ENCODE measurements at regions not wholly inside any gene's neighbourhood (a gene's known extent, or its start where the extent isn't known, plus 50 kb on each side); places are given as distances from the start of the nearest gene placed in this dataset.

- H3K27me3 ChIP-seq, result no peaks in the 10 kb centered on the region
- H3K4me3 ChIP-seq (ENCODE audit: low read depth, low read length), result no peak overlapping the region
- no peak for TF ChIP-seq CTCF (IDR thresholded peaks at IDR 0.05; ENCODE audit: low read depth, low read length)
- H3K4me1 ChIP-seq, result no peaks in the 10 kb centered on the region
- H3K9me3 ChIP-seq, result no peaks in the 10 kb centered on the region
- no peaks in the 10 kb centered on the region for H3K36me3 ChIP-seq
- no peak for DNase-seq
Observed at GRCh38 chr6:19949155-19949554, 112.0 kb downstream of the ID4 start.

DNA sequence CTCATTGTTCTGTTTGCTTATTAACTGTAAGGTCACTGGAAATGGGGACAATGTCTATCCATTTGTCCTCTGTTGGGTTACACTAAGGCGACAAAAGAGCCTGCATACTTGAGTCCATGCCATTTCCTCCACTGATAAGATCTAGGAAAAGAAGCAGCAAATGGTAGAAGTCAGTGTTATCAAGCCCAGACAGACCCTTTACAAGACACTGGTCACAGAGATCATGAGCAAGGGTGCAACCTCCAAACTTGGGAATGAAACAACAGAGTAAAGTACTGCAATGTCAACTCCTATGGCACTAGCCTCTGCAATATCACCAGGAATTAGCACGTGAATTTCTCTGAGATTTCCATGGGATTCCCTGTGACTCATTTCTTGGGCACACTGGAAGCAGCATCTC, 126.9 kb downstream of the ID4 start:
- no peak for DNase-seq
- Histone ChIP-seq H3K9me3 (no peaks in the 10 kb centered on the region), H3K4me3 (ENCODE audit: low read depth, low read length) (no peak overlapping the region), H3K4me1 (no peaks in the 10 kb centered on the region), H3K27me3 (no peaks in the 10 kb centered on the region), H3K36me3 (no peaks in the 10 kb centered on the region)
- TF ChIP-seq CTCF (IDR thresholded peaks at IDR 0.05; ENCODE audit: low read depth, low read length), result no peak

GRCh38 chr6:19968201-19968600, 131.0 kb downstream of the ID4 start:
- no peak for TF ChIP-seq CTCF (IDR thresholded peaks at IDR 0.05; ENCODE audit: low read depth, low read length)
- Histone ChIP-seq H3K4me3 (ENCODE audit: low read depth, low read length) (no peak overlapping the region), H3K36me3 (no peaks in the 10 kb centered on the region), H3K9me3 (no peaks in the 10 kb centered on the region), H3K4me1 (no peaks in the 10 kb centered on the region), H3K27me3 (no peaks in the 10 kb centered on the region)
- no peak for DNase-seq

DNA sequence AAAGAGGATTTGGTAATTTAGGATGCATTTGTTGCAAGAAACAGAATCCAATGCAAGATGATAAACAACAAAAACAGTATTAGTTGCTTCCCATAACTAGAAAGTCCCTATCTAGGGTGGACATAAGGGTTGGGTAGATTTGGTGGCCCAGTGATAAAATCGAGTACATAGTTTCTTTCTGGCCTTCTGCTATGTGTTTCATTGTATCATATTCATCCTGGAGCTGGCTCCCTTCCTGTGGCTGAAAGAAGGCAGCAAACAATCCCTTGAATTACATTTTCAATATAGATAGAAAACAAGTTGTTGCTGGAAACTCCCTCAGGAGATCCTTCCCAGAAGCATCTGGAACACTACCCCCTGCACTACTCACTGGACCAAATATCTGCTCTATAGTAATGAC, 135.1 kb downstream of the ID4 start:
- Histone ChIP-seq H3K4me1 (no peaks in the 10 kb centered on the region), H3K36me3 (no peaks in the 10 kb centered on the region), H3K9me3 (no peaks in the 10 kb centered on the region), H3K27me3 (no peaks in the 10 kb centered on the region), H3K4me3 (ENCODE audit: low read depth, low read length) (no peak overlapping the region)
- TF ChIP-seq CTCF (IDR thresholded peaks at IDR 0.05; ENCODE audit: low read depth, low read length), result no peak
- no peak for DNase-seq

DNA sequence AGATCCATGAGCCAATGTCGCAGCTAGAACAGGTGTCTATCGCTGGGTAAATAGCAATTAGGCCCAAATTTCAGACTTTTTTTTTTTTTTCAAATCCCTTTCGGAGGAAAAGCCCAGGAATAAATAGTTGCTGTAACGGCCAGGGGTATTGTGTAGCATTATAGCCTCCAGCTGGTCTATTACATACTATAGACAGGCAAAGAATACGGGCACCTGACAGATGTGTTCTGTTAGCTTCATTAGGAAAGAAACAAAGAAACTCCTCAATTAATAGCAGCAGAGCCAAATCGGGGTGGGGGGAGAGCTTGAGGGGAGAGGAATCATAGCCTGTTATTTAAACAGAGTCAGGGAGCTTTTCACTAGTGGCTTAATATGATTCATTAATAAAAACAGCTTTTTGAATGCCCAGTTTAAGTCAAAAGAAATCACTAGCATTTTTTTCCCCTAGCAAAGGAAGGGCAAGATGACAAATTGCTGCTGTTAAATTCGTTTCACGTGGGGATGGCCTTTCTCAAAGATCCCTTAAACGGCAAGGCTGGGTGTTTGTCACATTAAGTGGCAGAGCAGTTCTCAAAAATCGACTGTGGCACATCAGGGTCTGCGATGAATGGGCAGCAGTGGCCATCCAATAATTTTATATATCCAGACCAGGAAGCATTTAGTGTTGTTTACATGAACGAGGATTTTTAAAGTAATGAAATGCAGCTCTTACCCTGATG, 139.4 kb downstream of the ID4 start:
- Histone ChIP-seq H3K9me3 (no peaks in the 10 kb centered on the region), H3K27me3 (no peaks in the 10 kb centered on the region; the same call in 1 of the 2 replicates), H3K36me3 (no peaks in the 10 kb centered on the region), H3K4me1 (no peaks in the 10 kb centered on the region), H3K4me3 (ENCODE audit: low read depth, low read length) (no peak overlapping the region)
- no peak for DNase-seq
- no peak for TF ChIP-seq CTCF (IDR thresholded peaks at IDR 0.05; ENCODE audit: low read depth, low read length)

DNA sequence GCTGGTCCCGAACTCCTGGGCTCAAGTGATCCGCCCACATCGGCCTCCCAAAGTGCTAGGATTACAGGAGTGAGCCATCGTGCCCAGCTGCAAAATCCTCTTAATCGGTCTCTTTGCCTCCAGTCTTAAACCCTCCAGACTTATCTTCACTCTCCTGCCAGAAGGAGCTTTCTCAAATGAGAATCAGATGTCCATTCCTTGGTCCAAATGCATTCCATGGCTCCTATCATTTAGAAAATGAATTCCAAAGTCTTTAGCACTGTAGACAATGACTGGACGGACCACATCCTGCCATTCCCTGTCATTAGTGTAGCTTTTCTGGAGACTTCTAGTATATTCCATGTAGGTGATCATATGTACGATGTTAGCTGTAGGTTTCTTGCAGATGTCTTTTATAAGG, 141.9 kb downstream of the ID4 start:
- TF ChIP-seq CTCF (IDR thresholded peaks at IDR 0.05; ENCODE audit: low read depth, low read length), result no peak

More for the DNA sequence above, 141.9 kb downstream of the ID4 start:
- no peaks in the 10 kb centered on the region; the same call in 1 of the 2 replicates for H3K27me3 ChIP-seq
- no peaks in the 10 kb centered on the region for H3K36me3 ChIP-seq
- no peaks in the 10 kb centered on the region for H3K9me3 ChIP-seq
- no peaks in the 10 kb centered on the region for H3K4me1 ChIP-seq
- H3K4me3 ChIP-seq (ENCODE audit: low read depth, low read length), result no peak overlapping the region
- no peak for DNase-seq
